ENCODE measurements at regions not wholly inside any gene's neighbourhood (a gene's known extent, or its start where the extent isn't known, plus 50 kb on each side); places are given as distances from the start of the nearest gene placed in this dataset.
"Not testable (repeated sequence)": the region's sequence is repeated elsewhere in the genome, so short reads cannot be mapped to it uniquely, and the experiment has no call there.

DNA sequence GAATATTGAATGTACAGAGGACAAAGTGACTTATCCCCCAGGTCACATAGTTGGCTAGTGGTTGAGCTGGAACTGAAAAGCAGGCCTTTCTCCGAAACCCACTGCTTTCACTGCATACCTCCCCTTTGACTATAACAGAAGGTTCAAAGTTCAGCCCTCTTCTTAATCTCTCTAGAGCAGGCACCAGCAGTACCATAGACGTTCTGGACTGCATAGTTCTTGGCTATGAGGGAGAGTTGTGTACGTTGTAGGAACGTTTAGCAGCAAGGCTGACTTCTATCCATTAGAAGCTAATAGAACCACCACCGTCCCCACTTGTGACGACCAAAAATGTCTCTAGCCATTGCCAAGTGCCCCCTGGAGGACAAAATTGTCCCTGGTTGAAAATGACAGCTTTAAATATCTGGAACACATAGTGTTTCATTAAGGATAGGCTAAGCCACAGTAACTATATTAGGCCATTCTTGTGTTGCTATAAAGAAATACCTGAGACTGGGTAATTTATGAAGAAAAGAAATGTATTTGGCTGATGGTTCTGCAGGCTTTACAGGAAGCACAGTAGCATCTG lies 123.8 kb upstream of the MTHFD1L start:
- DNase-seq = peak; percentile 46

DNA sequence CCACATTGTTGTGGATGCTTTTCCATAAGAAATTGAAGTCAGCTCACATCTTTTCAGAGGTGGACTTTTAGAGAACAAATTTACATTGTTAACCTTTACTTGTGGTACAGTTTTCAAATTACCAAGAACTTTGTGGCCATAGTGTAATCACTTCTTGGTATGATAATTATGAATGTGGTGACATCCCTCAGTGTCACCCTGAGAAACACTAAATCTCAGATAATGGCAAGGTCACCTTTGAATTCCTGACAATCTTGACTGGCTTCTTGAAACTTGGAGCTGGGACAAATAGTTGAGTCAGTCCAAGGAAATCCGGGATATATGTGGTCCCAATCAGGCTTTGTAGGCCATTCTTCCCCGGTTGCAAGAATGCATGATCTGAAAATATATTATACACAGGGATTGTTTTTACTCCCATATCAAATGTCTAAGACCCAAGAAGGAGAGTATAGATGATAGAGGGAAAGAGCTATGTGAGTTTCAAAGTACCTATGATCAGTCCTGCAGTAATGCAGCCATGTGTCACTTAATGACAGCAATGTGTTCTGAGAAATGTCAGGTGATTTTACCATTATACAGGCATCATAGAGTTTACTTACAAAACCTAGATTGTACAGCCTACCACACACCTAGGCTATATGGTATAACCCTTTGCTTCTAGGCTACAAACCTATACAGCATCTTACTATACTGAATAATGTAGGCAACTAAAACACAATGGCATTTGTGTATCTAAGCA lies 120.8 kb upstream of the MTHFD1L start:
- no peak for DNase-seq

DNA sequence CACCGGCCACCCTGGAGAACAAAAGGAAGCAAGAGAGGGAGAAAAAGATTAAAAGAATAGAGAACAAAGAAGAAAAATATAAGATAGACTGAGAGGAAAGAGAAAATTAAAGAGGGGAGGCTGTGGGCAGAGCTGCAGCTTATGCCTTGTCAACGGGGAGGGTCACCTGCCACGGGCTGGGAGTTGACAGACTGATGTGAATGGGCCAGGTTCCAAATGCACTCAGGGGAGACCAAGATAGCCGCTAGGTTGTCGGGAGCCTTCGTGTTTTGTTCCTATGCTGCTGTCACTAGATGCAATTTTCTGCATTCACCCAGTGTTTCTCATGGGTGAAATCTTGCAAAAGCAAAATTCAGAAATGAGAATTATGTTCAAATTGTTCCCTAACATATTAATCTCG lies 119.6 kb upstream of the MTHFD1L start:
- no peak for DNase-seq

DNA sequence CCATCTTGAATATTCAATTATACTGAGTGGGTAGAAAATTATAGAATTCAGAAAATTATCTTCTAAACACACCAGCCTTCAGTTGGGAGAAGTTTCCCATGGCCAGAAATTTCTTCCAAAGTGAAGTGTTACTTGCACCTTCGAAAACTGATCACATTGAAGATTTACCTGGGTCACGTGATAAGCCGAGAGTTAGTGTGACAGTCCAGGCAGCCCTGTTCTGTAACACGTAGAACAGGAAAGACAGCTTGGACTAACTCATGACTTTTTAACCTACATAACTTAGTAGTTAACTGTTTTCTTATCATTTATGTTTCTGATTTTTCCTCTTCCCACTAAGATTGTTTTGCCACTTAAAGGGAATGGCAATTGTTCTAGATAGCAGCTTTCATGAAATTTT lies 118.3 kb upstream of the MTHFD1L start:
- DNase-seq = no peak

DNA sequence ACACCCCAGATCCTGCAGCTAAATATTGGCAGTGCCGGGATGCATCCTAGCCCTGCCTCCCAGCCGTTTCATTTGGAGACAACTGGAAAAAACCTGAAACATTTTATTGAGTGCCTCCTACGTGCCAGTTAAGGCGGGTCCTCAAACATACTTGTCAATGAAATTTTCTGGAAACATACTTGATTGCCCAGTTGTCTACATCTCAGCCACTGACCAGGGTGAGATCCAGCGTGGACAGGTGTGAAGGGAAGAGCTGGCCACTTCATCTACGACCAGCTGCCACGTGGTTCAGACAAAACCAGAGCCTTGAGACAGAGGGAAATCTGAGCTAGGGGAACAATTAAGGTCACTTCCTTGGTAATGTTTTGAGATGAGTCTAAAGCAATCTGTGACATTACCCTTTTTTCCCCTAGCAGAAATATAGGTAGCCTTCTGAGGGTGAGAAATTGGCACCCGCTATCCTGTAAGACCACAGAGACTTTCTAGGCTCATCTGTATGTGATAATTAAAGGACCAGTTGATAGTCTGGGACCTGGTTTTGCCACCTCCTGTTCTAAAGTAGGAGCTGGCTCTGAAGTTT lies 116.3 kb upstream of the MTHFD1L start:
- DNase-seq = no peak

DNA sequence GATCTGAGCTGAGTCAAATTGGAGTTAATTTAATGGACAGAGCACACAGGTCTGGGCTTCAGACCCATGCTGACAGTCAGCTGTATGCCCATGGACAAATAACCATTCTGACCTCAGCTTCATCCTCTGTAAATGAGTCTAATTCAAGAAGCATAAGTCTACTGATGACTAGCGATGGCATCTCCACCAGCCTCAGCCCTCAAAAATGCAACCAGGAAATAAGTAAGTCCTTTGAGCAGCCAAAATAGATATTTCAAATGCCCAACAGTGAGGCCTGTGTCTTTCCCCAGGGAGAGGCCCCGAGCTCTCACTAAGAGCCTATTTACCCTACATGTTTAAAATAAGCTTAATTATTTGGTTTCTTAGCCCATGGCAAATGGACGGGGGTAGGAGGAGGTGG lies 114.2 kb upstream of the MTHFD1L start:
- DNase-seq = no peak

DNA sequence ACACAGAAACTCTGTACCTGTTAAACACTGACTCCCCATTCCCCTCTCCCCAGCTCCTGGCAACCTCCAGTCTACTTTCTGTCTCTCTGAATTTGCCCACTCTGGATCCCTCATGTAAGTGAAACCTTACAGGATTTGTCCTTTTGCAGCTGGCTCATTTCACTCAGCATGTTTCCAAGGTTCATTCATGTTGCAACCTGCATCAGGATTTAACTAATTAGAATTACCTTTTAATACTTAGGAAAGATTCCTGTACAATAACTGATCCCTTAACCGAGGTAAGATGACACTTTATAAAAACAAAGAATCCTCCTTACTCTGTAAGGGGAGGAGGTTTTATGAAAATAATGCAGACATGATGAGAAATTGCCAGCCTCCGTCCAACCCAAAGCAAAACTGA lies 113.1 kb upstream of the MTHFD1L start:
- peak; percentile 39 for DNase-seq

DNA sequence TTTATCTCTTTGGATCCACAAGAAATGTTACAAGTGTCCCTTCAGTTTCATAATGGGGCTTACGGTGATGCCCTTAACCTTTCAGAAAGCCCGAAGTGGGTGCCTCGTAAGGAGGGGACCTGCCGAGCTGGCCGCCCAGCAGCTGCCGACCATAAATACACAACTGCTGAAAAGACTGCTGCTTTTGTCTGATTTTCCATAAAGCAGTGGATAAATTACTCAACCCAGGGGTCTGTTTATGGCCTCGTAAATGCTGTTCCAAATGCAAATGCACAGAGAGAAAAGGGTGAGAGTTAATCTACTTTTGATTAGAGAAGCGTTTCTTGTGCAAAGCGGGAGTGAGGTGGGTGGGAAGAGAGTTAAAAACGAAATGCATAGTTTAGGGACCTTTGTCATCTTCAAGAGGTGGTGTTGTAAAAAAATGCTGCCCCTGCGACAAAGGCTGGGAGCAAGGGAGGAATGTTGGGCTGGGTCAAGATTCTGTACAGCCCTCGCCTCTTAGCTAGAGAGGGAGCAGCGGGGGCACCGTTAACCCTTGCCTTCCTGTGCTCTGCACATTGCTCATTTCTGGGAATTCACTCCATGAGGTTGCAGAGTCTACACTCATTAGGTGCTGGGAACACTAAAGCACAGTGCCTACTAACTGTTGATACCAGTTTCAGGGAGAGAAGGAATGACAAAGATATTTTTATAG lies 112.0 kb upstream of the MTHFD1L start:
- peak; percentile 74 for DNase-seq

DNA sequence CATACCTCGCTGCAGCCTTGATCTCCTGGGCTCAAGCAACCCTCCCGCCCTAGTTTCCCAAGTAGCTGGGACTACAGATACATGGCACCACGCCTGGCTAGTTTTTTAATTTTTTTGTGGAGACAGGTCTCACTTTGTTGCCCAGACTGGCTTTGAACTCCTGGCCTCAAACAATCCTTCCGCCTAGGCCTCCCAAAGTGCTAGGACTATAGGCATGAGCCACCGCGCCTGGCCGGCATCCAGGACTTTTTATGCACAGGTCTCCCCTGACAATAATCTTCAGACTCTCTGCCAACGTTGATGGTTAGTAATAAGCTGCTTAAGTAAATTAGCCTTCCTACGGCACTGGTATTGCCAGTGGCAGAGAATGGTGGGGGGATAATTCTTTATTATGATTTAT lies 110.5 kb upstream of the MTHFD1L start:
- peak; percentile 58 for DNase-seq

DNA sequence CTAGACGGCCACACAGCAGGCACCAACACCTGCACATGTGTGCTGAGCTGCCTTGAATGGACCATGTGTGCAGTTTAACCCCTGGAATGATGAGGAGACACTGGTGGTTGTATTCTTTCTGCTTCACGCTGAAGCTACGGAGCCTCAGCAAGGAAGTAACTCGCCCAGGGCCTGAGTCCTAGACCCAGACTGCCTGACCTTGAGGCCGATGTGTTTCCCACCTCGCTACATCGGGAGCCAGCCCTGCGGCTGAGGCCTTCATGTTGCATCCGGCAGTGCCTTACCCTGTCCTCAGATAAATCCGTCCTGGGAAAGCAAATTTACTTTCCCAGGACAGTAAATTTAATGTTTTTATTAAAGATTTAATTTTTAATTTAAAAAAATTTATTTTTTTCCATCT lies 110.0 kb upstream of the MTHFD1L start:
- peak; percentile 38 for DNase-seq

DNA sequence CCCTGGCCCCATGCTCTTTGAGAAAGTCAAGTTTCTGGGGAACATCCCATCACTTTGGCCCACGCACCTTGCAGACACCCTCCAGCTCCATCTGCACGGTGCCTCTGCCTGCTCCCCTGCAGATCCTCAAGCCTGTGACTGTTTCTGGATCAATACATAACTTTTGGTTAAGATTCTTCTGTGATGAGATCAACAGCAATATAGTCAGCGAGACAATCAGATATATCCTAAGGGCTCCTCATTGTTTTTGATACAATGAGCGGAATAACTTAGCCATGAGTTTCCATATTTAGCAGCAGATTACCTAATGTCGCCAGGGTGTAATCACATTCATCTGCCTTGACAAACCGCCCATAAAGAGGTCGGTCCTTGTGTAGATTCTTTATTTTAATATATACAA lies 109.3 kb upstream of the MTHFD1L start:
- peak; percentile 55 for DNase-seq

DNA sequence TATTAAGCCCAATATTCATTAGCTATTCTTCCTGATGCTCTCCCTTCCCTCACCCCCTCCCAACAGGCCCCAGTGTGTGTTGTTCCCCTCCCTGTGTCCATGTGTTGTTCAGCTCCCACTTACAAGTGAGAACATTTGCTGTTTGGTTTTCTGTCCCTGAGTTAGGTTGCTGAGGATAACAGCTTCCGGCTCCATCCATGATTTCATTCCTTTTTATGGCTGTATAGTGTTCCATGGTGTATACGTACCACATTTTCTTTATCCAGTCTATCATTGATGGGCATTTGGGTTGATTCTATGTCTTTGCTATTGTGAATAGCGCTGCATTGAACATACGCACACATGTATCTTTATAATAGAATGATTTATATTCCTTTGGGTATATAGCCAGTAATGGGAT lies 107.7 kb upstream of the MTHFD1L start:
- DNase-seq = not testable (repeated sequence)

DNA sequence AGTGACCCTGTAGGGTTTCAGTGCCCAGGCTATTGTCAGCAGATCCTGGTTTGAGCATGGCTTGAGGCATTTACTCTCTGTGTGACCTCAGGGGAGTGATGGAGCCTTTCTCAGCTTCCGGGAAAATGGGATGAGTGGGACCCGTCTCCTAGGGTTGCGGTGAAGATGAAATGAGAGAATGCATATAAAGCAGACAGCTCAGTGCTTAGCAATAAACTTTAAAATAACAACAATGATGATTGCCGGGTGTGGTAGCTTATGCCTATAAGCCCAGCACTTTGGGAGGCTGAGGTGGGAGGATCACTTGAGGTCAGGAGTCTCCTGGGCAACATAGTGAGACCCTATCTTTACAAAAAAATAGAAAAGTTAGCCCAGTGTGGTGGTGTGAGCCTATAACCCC lies 106.0 kb upstream of the MTHFD1L start:
- DNase-seq = no peak

DNA sequence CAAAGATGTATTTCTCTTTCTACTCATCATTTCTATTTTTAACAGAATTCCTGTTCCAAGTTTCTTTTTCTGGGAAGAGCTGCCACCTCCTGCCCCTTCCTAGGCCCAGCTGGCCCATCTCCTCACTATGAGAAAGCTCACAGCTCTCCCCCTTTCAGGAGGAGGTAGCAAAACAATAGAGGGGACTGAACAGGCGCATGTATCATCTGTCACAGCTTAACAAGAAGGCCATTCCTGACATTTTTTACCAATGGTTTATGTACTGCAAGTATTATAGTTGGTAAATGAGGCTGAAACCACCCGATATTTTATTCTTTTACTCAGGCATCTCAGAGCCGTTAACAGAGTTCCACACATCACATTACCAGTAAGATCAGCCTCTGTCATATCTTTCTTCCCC lies 103.7 kb upstream of the MTHFD1L start:
- DNase-seq = peak; percentile 73

DNA sequence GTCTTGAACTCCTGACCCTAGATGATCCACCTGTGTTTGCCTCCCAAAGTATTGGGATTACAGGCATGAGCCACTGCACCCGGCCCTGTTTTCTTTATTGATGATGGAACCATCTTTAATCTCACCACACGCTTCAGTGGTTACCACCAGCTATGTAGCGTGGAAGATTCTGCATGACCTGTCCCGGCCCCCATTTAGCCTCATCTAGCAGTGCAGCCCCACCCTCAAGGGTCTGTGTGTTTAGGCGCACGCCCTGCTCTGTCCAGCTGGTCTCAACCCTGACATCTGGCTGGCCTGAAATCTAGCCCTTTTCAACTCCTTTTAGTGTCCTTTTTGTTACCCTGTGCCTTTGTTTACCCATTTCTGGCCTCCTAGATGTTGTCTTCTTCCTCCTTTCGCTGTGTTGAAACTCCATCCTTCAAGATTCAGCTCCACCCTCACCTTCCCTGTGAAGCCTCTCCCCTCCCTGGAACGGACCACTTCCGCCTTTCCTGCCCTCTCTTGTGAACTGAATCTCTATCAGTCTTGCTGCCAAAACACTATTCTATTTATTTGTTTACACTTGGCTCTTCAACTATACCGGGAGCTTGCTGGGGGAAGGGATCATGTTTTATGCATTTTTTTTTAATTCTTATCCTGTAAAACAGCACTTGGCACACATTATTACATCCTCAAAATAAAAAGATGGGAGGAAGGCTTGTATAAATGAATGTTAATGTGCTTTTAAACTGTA lies 101.0 kb upstream of the MTHFD1L start:
- peak; percentile 70 for DNase-seq

DNA sequence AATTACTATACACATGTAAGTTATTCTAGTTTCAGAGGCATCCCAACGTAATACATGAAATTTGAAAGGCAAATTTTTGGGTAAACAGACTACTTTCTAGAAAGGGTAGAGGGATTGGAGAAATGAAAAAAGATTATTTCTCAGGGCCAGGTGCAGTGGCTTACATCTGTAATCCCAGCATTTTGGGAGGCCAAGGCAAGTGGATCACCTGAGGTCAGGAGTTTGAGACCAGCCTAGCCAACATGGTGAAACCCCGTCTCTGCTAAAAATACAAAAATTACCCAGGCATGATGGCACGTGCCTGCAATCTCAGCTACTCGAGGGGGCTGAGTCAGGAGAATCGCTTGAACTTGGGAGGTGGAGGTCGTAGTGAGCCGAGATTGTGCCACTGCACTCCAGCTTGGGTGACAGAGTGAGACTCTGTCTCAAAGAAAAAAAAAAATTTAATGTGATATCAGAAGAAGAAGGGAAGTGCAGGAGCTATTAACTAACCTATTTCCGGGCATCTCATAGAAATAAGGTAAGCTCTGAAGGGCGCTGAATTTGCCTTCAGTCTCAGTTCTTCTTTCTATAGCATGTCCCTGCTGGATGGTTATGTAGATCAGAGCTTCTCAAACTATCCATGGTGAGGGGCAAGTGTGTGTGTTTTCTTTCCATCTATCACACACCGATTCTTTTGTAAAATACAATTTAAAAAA lies 100.3 kb upstream of the MTHFD1L start:
- no peak for DNase-seq

DNA sequence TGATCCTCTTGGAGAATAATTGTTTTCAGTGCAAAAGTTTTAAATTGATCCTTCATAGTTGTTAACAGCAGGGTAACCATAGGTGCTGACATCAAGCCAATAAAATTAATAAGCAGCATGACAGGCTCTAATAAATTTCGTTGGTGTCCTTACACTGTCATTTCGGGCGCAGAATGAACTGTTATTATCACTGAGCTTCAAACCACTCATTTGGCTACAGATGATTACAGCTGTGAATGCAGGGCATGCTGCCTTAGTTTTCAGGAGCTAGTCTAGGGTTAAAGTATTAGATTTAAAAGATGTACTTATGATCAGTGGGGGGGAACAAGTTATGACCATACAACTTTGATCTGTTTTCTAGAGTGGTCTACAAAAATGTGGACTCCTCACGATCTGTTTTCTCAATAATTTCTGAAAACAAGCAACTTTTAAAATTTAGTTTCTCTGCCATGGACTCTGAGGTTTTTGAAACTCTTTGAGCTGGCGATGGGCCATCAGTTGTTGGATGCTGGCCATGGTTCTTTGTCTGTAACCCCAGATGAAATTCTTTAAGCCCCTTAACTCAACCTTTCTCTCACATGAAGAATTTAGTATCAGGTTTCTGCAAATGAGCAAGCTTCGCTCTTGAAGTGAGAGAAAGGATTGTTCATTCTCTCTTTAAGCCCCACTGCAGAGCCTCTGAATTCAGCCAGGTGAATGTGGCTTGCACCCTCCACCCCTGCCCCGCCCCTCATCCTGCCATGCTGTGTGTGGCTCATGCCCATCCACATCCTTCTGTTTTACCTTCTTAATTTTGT lies 99.1 kb upstream of the MTHFD1L start:
- peak; percentile 76 for DNase-seq

DNA sequence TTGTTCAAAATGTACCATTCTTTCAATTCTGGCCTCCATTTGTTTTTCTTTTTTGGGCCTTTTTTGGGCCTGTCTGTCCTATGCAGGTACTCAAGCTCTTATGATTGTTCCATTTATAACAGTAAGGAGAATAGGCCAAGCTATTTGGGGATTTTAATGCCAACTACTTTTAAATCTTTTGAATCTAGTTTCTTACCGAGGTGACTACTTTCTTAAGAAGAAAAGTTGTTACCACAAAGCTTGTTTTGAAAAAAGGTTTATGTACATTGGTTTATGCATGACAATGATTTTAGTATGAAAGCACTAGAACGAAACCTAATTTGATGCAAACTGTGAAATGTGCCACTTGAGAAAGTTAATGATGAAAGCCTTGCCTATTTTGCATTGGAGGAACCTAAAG lies 98.3 kb upstream of the MTHFD1L start:
- no peak for DNase-seq

DNA sequence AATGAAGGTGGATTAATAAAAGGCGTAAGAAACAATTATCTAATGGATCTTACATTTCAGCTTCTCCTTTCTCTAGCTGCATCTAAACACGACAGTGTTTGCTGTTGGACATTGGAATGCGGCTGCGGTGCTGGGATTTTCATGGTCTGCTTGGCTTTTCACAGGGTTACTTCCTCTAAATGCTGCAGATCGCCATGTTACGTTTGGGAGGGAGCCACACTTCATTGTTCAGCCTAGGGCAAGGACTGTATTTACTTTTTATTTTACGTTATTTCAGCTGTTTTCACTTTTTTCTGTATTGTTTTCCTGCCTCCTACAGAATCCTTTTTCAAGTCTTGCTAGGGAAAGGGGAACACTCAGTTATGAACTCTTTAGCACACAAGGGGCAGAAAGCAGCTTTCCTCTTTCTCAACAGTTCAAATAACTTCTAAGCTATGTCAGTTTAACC lies 97.9 kb upstream of the MTHFD1L start:
- peak; percentile 84 for DNase-seq

DNA sequence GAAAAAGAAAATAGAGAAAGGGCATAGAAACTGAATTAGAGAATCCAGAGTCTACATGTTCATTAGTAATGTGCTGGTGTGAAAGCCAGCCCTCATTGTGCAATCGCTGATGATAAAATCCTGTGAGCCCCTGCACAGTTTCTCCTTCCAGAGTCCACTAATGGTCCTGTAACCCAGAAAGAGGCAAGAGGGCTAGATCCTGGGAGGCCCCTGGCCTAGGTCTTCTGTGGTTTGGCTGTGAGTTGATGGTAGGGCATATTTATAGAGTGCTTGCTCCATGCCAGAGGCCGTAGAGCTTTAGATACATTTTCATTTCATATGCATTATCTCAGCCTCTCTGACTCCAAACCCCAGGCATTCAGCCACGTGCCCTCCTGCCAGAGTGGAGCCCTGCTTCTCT lies 94.9 kb upstream of the MTHFD1L start:
- no peak for DNase-seq

DNA sequence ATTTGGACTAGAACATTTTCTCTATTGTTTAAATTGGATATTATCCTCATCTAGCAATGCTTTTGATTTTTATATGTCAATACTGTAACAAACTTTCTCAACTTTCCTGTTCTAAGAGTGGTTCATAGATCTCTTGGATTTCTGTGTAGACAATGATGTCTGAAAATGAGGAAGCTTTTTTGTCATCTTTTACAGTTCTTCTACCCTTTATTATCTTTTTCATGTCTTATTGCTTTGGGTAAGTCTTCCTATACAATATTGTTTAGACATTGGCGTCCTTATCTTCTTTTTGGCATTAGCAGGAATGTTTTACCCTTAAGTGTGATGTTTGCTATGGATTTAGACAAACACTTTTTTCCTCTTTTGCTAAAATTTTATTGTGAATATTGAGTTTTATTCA lies 91.5 kb upstream of the MTHFD1L start:
- DNase-seq = no peak
